GM12801 (cell line): ENCODE measurements at regions not wholly inside any gene's neighbourhood (a gene's known extent, or its start where the extent isn't known, plus 50 kb on each side); places are given as distances from the start of the nearest gene placed in this dataset.

Experiments used
- CTCF ChIP-seq: IDR thresholded peaks from one replicate; pipeline ENCODE4 v1.5.1; 2011; ENCODE audit warnings: control low read depth; ENCODE audit not compliant: insufficient read length; ENCODE audit errors: extremely low read depth

DNA sequence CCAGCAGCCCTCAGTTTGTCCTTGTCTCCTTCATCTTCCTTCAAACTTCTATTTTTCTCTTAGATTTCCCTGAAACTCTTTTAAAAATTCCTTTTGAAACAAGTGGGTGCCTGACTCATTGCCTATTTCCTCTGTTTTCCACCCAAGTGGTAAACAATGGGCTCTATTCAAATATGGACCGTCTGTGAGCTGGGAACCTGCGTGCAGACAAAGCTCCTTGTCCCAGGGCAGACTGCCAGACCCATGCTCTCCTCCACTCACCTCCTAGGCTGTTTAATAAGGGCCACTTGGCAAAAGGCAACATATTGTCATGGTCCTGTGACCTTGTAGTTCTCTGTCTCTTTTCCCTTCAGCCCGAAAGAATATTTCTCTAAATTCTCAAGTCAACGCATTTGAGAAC is 332.7 kb upstream of the THBS1 start:
- no peak for TF ChIP-seq CTCF

DNA sequence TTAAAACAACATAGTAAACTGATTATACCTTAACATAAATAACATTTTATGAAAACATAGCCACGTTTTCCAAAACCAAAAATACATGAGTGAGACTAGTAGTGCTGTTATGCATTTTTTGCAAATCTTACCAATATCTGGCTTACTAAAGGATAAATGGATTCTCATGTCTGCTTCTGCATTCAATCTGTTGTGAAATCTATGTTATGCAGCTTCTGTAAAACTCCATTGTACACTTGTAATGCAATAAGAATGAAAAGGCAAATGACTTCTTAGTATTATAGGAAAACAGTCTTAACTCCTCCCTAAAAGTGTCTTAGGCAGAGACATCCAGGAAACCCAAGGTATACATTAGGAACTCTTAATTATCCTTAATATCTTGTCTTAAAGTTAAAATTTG is 330.9 kb upstream of the THBS1 start:
- TF ChIP-seq CTCF: no peak

GRCh38 chr15:39250460-39251186 is 330.3 kb upstream of the THBS1 start:
- TF ChIP-seq CTCF: no peak

DNA sequence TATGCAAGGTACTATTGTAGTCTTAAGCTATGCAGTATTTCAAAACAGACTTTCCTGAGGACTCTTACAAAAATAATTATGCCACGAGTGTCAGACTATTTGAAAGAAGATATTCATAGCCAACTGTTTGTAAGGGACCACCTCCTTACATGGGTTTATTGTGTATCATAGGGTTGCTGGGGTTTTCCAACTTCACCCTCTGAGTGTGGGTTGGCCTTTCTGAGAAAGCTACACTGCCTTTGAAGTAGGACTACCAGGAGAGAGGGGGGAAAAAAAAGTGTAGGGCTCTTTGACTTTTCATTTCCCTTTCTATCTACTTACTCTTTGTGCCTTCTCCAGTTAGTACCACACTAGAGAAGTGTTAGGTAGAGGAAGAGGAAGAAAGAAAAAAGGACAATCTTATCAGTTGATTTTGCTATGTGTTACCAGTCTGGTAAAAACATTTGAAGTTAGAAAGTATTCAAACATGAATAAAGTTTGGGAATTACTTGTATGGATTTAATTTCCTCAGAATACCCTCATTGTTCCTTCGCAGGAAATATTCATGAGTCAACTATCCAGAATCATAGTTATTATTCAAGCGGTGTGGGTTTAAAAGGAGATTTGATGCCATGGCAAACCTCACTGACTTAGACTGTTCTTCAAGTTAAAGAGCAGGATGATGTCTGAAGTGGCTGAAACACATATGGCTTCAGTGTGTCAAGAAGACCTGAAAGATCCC is 329.3 kb upstream of the THBS1 start:
- TF ChIP-seq CTCF: no peak

DNA sequence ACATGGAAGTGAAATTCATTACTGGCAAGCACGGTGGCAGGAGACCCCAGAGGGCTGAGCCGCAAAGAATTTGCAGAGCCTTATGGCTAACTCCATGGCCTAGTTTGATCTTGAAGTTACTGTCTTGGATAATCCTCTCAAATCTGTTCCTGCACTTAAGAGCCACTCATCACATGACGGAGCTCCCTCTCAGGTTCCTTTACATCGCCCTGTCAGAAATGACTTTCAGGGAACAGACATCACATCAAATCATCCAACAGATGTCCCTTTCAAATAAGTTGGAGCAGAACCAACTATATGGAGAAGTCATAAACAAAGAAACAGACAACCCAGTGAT is 328.8 kb upstream of the THBS1 start:
- no peak for TF ChIP-seq CTCF

DNA sequence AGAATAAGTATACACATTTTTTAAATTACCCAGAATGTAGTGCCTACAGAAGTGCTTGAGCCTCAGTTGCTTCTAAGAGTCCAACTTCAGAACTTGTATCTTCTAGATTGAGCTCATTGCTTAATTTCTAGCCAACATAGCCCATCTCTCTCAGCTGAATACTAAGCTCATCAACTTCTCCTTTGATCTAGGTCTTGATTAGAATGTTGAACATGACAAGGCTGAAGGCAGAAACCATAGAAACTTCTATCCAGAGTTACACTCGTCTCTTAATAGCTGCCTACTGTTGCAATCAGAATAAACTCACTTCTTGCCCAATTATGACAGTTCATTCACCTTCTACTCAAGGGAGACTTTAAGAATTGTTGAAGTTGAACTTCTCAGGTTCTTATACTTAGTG is 327.3 kb upstream of the THBS1 start:
- no peak for TF ChIP-seq CTCF

DNA sequence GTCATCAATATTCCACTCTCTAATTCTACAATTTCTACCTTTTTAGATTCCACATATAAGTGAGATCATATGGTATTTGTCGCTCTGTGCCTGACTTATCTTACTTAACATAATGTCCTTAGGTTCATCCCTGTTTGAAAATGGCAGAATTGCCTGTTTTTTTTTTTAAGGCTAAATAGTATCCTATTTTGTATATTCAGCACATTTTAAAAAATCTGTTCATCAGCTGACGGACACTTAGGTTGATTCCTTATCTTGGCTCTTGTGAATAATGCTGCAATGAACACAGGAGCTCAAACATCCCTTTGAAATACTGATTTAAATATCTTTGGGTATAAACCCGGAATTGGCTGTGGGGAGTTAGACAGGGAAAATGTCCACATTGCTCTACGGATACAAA is 326.7 kb upstream of the THBS1 start:
- no peak for TF ChIP-seq CTCF
